Fibroblast of the aortic adventitia (primary cell): ENCODE measurements at regions not wholly inside any gene's neighbourhood (a gene's known extent, or its start where the extent isn't known, plus 50 kb on each side); places are given as distances from the start of the nearest gene placed in this dataset.

Experiments used
- DNase-seq: peaks from one replicate; pipeline ENCODE4 v3.0.0-alpha.2; 2010; ENCODE audit warnings: low read depth
- H3K4me3 ChIP-seq: 2 replicates; pipeline ENCODE4 v1.5.1; 2011; ENCODE audit warnings: low read depth, mild to moderate bottlenecking, control low read depth, low read length, moderate library complexity
- TF ChIP-seq, protein P1 (sequence below): IDR thresholded peaks from 2 replicates; pipeline ENCODE4 v1.5.1; 2011; ENCODE audit warnings: mild to moderate bottlenecking, low read length, control low read depth, inconsistent platforms; ENCODE audit not compliant: insufficient read depth

DNA sequence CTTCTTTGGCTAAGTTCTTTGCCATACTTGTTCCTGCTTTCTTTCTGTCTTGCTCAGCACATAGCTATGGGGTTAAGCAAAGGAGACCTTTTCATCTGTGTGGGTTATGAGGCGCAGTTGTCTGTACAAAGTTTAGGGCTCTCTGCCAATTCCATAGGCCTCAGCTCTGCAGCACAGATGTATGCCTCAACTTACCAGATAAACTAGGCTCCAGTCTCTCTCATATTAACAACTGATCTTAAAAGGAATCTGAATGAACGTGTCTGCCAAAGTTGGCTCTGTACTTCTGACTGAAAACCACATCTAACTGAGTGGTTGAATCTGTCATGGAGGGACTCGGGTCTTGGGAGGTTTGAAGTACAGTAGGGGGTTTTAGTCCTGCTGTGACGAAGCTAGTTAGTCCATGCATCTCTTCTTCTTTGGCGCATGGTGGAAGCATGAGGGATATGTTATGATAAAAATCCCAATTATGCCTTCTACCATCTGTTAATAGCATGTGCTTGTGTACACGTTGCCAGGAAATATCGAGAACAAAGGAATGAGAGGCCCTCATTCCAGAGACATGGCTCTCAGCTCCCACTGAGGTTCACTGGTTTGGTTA lies 114.6 kb upstream of the TSC22D2 start:
- DNase-seq: peak; percentile 32
- TF ChIP-seq, protein P1, sequence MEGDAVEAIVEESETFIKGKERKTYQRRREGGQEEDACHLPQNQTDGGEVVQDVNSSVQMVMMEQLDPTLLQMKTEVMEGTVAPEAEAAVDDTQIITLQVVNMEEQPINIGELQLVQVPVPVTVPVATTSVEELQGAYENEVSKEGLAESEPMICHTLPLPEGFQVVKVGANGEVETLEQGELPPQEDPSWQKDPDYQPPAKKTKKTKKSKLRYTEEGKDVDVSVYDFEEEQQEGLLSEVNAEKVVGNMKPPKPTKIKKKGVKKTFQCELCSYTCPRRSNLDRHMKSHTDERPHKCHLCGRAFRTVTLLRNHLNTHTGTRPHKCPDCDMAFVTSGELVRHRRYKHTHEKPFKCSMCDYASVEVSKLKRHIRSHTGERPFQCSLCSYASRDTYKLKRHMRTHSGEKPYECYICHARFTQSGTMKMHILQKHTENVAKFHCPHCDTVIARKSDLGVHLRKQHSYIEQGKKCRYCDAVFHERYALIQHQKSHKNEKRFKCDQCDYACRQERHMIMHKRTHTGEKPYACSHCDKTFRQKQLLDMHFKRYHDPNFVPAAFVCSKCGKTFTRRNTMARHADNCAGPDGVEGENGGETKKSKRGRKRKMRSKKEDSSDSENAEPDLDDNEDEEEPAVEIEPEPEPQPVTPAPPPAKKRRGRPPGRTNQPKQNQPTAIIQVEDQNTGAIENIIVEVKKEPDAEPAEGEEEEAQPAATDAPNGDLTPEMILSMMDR: no peak
- H3K4me3 ChIP-seq: no peak overlapping the region

GRCh38 chr3:150292891-150293290 lies 115.2 kb upstream of the TSC22D2 start:
- TF ChIP-seq, protein P1: no peak
- H3K4me3 ChIP-seq: no peak overlapping the region
- peak; percentile 40 for DNase-seq

DNA sequence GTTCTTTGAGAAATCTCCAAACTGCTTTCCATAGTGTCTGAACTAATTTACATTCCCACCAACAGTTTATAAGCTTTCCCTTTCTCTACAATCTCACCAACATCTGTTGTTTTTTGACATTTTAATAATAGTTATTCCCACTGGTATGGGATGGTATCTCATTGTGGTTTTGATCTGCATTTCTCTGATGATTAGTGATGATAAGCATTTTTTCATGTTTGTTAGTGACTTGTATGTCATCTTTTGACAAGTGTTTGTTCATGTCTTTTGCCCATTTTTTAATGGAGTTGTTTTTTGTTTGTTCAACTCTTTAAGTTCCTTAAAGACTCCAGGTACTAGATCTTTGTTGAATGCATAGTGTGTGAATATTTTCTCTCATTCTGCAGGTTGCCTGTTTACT lies 116.6 kb upstream of the TSC22D2 start:
- no peak overlapping the region for H3K4me3 ChIP-seq
- DNase-seq: no peak
- TF ChIP-seq, protein P1: no peak

DNA sequence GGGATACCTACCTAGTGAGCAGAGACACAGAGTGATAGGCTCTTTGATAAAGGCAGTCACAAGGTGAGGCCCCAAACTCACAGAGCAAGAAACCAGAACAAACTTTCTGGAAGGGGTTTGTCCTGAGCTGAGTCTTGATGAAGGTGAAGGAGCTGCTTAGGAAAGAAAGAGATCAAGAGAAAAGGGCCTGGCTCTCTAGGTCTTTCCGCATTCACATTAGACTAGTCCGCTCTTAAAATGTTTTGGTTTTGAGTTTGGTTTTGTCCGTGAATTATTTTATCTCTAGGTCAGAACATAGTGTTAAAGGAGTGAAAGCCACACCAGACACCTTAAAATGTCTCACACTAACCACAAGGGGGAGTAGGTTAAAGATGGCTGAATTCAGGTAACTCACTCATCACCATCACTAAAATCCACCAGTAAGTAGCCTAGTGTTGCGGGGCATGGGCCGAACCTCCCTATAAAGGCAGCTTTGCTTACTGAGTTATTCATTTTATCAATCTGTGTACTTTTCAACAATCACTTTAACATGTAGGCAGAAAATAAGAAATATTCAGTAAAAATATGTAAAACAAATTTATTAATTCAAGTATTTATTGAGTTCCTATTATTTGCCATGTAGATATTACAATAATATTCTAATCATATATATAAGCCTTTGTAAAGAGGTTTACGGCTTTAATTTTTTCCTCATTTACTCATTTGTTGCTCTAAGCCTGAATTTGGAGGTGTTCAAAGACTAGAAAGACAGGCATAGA lies 121.5 kb upstream of the TSC22D2 start:
- DNase-seq: peak; percentile 72
- no peak overlapping the region for H3K4me3 ChIP-seq
- TF ChIP-seq, protein P1: peak; percentile 61

DNA sequence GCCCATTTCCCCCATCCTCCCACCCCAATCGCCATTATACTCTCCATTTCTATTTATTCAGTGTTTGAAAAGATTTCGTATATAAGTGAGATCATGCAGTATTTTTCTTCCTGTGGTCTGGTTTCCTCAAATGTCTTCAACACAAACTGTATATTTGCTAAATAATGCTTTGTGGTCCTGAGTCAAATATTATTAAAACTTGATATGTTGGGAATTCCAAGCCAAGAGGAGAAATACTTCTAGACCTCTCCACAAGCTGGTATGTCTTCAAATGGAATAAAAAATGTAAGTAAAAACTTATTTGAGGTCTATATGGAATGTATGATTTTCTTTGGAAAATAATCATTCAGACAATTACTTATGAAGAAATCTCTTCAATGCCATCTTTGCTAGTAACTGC lies 122.5 kb upstream of the TSC22D2 start:
- DNase-seq: no peak
- TF ChIP-seq, protein P1: no peak
- H3K4me3 ChIP-seq: no peak overlapping the region

DNA sequence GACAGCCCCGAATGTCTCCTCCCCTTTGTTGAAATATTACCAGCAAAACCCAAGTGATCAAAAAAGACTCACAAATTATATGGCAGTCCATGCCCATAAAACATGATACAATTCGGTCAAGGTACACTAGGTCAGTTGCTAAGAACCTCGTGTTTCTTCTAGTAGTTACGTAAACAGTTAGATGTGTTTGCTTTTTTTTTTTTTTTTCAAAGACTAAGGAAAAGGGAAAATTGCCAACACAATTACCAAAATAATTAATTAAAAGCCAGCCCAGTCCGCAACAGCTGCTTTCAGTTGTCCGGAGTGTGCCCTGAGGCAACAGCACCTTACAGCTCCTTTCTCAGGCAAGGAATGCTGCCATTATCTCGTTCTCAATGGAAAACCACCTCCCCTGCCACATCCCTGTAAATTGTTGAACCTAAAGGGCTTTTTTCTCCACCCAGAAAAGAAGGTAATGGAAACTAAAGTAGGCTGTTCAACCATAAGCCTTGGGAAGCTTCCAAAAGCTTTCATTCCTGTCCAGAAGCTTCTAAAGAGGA lies 129.2 kb upstream of the TSC22D2 start:
- H3K4me3 ChIP-seq: no peak overlapping the region
- TF ChIP-seq, protein P1: no peak
- no peak for DNase-seq
